HepG2 (cell line): ENCODE measurements at regions not wholly inside any gene's neighbourhood (a gene's known extent, or its start where the extent isn't known, plus 50 kb on each side); places are given as distances from the start of the nearest gene placed in this dataset.
"Not testable (repeated sequence)": the region's sequence is repeated elsewhere in the genome, so short reads cannot be mapped to it uniquely, and the experiment has no call there.

Experiments used
- AGO1 ChIP-seq: fragments of 200-400 bp; formaldehyde crosslinking; IDR thresholded peaks from 2 replicates; pipeline ENCODE4 v1.6.1; 2017; ENCODE audit warnings: mild to moderate bottlenecking, low read depth, low read length, moderate library complexity; ENCODE audit not compliant: poor library complexity, severe bottlenecking
- CCDC6 ChIP-seq: sonication (generic); formaldehyde crosslinking; IDR thresholded peaks from 2 replicates; pipeline ENCODE4 v1.8.1; 2022; ENCODE audit warnings: mild to moderate bottlenecking, missing genetic modification reagents, moderate library complexity
- CEBPB ChIP-seq: IDR thresholded peaks from 2 replicates; pipeline ENCODE4 v1.6.1; 2011; ENCODE audit warnings: low read depth, low read length, improper control_type of control experiment, borderline replicate concordance
- EP300 ChIP-seq, 3 experiments: sonication (generic) in 1 of 3; formaldehyde crosslinking in 1 of 3; IDR thresholded peaks; 2 replicates each; pipeline versions ENCODE4 v1.5.1 to v1.6.1; 2011 to 2020; ENCODE audit warnings: low read depth in 2 of 3, low read length in 2 of 3, borderline replicate concordance in 1 of 3, improper control_type of control experiment in 1 of 3, mild to moderate bottlenecking in 1 of 3, missing genetic modification reagents in 1 of 3, moderate library complexity in 1 of 3
- NAIF1 ChIP-seq: sonication (generic); formaldehyde crosslinking; IDR thresholded peaks from 2 replicates; pipeline ENCODE4 v1.5.0; 2020; ENCODE audit warnings: mild to moderate bottlenecking, missing genetic modification reagents, borderline replicate concordance
- POLR2A ChIP-seq, 2 experiments: IDR thresholded peaks; 2 replicates each; pipeline ENCODE4 v1.6.1; 2011; ENCODE audit warnings: low read depth in 2 of 2, low read length in 2 of 2, mild to moderate bottlenecking in 1 of 2, moderate library complexity in 1 of 2; ENCODE audit not compliant: insufficient read depth in 1 of 2
- ZBTB7A ChIP-seq: sonication (generic); formaldehyde crosslinking; IDR thresholded peaks from 2 replicates; pipeline ENCODE4 v1.8.0; 2022; ENCODE audit warnings: mild to moderate bottlenecking, missing genetic modification reagents
- ZNF841 ChIP-seq: sonication (generic); formaldehyde crosslinking; IDR thresholded peaks from 2 replicates; pipeline ENCODE4 v1.8.1; 2023; ENCODE audit warnings: missing genetic modification reagents, borderline replicate concordance
- TF ChIP-seq, protein P1 (sequence below): IDR thresholded peaks from 2 replicates; pipeline ENCODE4 v1.6.1; 2012; ENCODE audit warnings: inconsistent platforms
- TF ChIP-seq, protein P2 (sequence below): sonication (generic); formaldehyde crosslinking; IDR thresholded peaks from 2 replicates; pipeline ENCODE4 v1.5.0; 2020; ENCODE audit warnings: mild to moderate bottlenecking, missing genetic modification reagents, moderate library complexity

DNA sequence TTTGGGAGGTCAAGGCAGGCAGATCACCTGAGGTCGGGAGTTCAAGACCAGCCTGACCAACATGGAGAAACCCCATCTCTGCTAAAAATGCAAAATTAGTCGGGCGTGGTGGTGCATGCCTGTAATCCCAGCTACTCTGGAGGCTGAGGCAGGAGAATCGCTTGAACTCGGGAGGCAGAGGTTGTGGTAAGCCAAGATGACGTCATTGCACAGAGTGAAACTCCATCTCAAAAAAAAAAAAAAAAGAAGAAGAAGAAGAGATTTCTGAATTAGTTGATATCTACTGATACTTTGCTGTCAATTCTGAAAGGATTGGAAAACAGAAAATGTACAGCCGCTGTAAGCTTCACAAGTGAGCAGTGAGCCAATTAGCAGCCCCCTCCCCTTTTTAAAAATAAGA, 144.4 kb upstream of the RREB1 start:
- TF ChIP-seq CEBPB; ZNF841 (CRISPR knock-in tag); ZBTB7A (CRISPR knock-in tag); CCDC6 (CRISPR knock-in tag); EP300 (IDR thresholded peaks at IDR 0.05; ENCODE audit: low read depth in 2 of 2, low read length in 2 of 2); EP300 (CRISPR knock-in tag; IDR thresholded peaks at IDR 0.05; ENCODE audit: borderline replicate concordance); NAIF1 (CRISPR knock-in tag); AGO1; POLR2A (IDR thresholded peaks at IDR 0.05; ENCODE audit: insufficient read depth in 1 of 2, low read depth in 2 of 2, low read length in 2 of 2): not testable (repeated sequence)
- TF ChIP-seq, protein P1, sequence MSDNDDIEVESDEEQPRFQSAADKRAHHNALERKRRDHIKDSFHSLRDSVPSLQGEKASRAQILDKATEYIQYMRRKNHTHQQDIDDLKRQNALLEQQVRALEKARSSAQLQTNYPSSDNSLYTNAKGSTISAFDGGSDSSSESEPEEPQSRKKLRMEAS: not testable (repeated sequence)
- TF ChIP-seq, protein P2, sequence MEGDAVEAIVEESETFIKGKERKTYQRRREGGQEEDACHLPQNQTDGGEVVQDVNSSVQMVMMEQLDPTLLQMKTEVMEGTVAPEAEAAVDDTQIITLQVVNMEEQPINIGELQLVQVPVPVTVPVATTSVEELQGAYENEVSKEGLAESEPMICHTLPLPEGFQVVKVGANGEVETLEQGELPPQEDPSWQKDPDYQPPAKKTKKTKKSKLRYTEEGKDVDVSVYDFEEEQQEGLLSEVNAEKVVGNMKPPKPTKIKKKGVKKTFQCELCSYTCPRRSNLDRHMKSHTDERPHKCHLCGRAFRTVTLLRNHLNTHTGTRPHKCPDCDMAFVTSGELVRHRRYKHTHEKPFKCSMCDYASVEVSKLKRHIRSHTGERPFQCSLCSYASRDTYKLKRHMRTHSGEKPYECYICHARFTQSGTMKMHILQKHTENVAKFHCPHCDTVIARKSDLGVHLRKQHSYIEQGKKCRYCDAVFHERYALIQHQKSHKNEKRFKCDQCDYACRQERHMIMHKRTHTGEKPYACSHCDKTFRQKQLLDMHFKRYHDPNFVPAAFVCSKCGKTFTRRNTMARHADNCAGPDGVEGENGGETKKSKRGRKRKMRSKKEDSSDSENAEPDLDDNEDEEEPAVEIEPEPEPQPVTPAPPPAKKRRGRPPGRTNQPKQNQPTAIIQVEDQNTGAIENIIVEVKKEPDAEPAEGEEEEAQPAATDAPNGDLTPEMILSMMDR (CRISPR knock-in tag): not testable (repeated sequence)
